ENCODE measurements at regions not wholly inside any gene's neighbourhood (a gene's known extent, or its start where the extent isn't known, plus 50 kb on each side); places are given as distances from the start of the nearest gene placed in this dataset.

DNA sequence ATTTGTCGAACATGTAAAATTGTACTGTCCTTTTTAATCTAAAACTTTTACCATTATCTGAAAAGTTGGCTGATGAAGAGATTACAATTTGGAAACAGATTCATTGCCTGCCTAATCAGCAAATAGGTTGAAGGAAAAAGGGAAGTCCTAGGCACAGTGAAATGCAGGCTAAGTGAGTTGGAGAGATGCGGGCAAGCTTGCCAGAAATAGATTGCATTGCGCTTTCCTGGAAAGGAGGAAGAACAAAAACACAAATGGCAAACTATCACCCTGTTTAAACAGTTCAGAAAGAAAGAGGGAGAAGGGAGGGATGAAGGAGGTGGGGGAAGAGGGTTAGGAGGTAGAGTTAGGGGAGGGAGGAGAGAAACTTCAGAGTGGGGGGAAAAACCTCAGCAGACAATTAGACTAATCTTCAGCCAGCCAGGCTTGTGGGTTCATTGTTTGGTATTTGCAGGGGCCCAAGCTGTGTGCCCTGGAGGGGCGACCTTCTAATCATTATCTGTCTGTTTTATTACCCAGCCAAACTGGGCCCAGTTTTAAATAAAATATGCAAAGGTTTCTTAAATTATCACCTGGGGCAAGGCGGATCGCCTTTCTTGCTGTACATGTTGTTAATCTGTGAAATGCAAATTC, 465.2 kb downstream of the TFAP2B start (continued):
- no peak for TF ChIP-seq CREM (IDR thresholded peaks at IDR 0.05; ENCODE audit: low read depth)
- TF ChIP-seq, protein P1, sequence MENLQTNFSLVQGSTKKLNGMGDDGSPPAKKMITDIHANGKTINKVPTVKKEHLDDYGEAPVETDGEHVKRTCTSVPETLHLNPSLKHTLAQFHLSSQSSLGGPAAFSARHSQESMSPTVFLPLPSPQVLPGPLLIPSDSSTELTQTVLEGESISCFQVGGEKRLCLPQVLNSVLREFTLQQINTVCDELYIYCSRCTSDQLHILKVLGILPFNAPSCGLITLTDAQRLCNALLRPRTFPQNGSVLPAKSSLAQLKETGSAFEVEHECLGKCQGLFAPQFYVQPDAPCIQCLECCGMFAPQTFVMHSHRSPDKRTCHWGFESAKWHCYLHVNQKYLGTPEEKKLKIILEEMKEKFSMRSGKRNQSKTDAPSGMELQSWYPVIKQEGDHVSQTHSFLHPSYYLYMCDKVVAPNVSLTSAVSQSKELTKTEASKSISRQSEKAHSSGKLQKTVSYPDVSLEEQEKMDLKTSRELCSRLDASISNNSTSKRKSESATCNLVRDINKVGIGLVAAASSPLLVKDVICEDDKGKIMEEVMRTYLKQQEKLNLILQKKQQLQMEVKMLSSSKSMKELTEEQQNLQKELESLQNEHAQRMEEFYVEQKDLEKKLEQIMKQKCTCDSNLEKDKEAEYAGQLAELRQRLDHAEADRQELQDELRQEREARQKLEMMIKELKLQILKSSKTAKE (IDR thresholded peaks at IDR 0.05; ENCODE audit: low read depth, poor library complexity, severe bottlenecking) = no peak

DNA sequence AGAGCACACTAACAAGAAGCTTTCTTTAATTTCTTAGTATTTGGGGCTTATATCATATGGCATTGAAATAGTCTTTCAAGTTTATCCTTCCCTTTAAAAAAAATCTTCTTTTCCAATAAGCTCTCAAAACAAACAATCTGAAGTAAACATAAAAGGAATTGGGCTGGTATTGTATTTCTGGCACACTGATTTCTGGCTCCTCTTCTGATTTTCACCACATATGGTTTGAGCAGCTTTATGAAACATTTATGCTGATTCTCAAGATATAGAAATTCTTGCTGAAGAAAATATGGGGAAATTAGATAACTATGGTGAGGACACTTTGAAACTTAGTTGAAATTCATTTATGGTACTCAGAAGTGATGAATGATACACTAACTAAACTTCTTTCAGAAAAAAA, 467.2 kb downstream of the TFAP2B start:
- Histone ChIP-seq H3K4me1 (ENCODE audit: control insufficient read depth, insufficient read depth, low read length) (no peaks in the 10 kb centered on the region), H3K36me3 (ENCODE audit: control insufficient read depth in 2 of 2, insufficient read depth in 2 of 2, low read length in 1 of 2) (no peaks in the 10 kb centered on the region), H3K4me2 (ENCODE audit: control insufficient read depth, insufficient read depth) (no peak overlapping the region), H3K27me3 (replicated peaks in 1 of 2; ENCODE audit: control insufficient read depth in 2 of 2, insufficient read depth in 2 of 2, low read length in 1 of 2) (no peaks in the 10 kb centered on the region), H2AFZ (ENCODE audit: control insufficient read depth, low read depth, low read length) (no peak overlapping the region), H3K4me3 (no peak overlapping the region), H3K79me2 (ENCODE audit: control insufficient read depth, insufficient read depth, low read length) (no peaks in the 10 kb centered on the region), H3K9me3 (replicated peaks; ENCODE audit: control insufficient read depth, insufficient read depth, low read length) (no peaks in the 10 kb centered on the region), H4K20me1 (ENCODE audit: control insufficient read depth, insufficient read depth) (no peaks in the 10 kb centered on the region), H3K9ac (ENCODE audit: control insufficient read depth, insufficient read depth, low read length) (no peak overlapping the region), H3K27ac (ENCODE audit: control insufficient read depth, insufficient read depth) (no peak overlapping the region)
- SMC1A ChIA-PET (ENCODE audit: uncharacterized antibody, unreplicated experiment) = no interaction called here
- intact Hi-C loops (cut with micrococcal nuclease; ENCODE audit: unreplicated experiment) = no loop called here
- in situ Hi-C loops (cut with MboI) = no loop called here
- FAIRE-seq (no peak), DNase-seq (ENCODE audit: low read depth, low spot score) (no peak), ATAC-seq (no peak)
- no TSS peak for BruUV-seq (replicated peaks)
- CTCF ChIA-PET = interaction anchor here (1.6 kb wide), 1 partner anchor 64 kb away, joined by 5 read pairs; no protein-coding TSS in a partner anchor
- RAD21 ChIA-PET (ENCODE audit: unreplicated experiment) = no interaction called here
- POLR2A ChIA-PET = no interaction called here
- TF ChIP-seq CEBPB (IDR thresholded peaks at IDR 0.05; ENCODE audit: borderline replicate concordance in 1 of 2, low read depth in 2 of 2, low read length in 2 of 2) = no peak
- no peak for TF ChIP-seq NFIC (IDR thresholded peaks at IDR 0.05; ENCODE audit: low read depth, low read length)
- no peak for TF ChIP-seq IRF4 (IDR thresholded peaks at IDR 0.05; ENCODE audit: low read depth, low read length)
- TF ChIP-seq TARDBP (IDR thresholded peaks at IDR 0.05; ENCODE audit: borderline replicate concordance) = no peak
- no peak for TF ChIP-seq RB1 (IDR thresholded peaks at IDR 0.05; ENCODE audit: borderline replicate concordance)
- no peak for TF ChIP-seq MLLT1 (IDR thresholded peaks at IDR 0.05)
- no peak for TF ChIP-seq STAT1 (conservative IDR thresholded peaks at IDR 0.05)
- no peak for TF ChIP-seq LARP7 (IDR thresholded peaks at IDR 0.05)
- TF ChIP-seq, protein P2, sequence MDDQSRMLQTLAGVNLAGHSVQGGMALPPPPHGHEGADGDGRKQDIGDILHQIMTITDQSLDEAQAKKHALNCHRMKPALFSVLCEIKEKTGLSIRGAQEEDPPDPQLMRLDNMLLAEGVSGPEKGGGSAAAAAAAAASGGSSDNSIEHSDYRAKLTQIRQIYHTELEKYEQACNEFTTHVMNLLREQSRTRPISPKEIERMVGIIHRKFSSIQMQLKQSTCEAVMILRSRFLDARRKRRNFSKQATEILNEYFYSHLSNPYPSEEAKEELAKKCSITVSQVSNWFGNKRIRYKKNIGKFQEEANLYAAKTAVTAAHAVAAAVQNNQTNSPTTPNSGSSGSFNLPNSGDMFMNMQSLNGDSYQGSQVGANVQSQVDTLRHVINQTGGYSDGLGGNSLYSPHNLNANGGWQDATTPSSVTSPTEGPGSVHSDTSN (IDR thresholded peaks at IDR 0.05; ENCODE audit: insufficient replicate concordance, low read depth, low read length) = no peak
- TF ChIP-seq USF2 (IDR thresholded peaks at IDR 0.05; ENCODE audit: borderline replicate concordance, low read depth, low read length) = no peak
- no peak for TF ChIP-seq ETV6 (conservative IDR thresholded peaks at IDR 0.05 in 1 of 2, IDR thresholded peaks at IDR 0.05 in 1 of 2; ENCODE audit: borderline replicate concordance in 1 of 2, low read depth in 1 of 2)
- no peak for TF ChIP-seq ZNF207 (IDR thresholded peaks at IDR 0.05; ENCODE audit: borderline replicate concordance)

Data from GM12878 (cell line).